ENCODE measurements at regions not wholly inside any gene's neighbourhood (a gene's known extent, or its start where the extent isn't known, plus 50 kb on each side); places are given as distances from the start of the nearest gene placed in this dataset.
A peak's percentile ranks its signal among the peaks of the same experiment; 100 is the strongest.

GRCh38 chr4:38366456-38366855 is 297.5 kb upstream of the KLF3 start:
- no peaks in the 10 kb centered on the region for H3K36me3 ChIP-seq
- H3K27me3 ChIP-seq: no peaks in the 10 kb centered on the region
- H3K4me1 ChIP-seq (ENCODE audit: low read depth): no peaks in the 10 kb centered on the region
- no peak overlapping the region for H3K4me3 ChIP-seq
- H3K27ac ChIP-seq: no peak overlapping the region
- peak; percentile 3 to 60 for DNase-seq (ENCODE audit: low read depth in 1 of 2, low spot score in 1 of 2)
- TF ChIP-seq, protein P1, sequence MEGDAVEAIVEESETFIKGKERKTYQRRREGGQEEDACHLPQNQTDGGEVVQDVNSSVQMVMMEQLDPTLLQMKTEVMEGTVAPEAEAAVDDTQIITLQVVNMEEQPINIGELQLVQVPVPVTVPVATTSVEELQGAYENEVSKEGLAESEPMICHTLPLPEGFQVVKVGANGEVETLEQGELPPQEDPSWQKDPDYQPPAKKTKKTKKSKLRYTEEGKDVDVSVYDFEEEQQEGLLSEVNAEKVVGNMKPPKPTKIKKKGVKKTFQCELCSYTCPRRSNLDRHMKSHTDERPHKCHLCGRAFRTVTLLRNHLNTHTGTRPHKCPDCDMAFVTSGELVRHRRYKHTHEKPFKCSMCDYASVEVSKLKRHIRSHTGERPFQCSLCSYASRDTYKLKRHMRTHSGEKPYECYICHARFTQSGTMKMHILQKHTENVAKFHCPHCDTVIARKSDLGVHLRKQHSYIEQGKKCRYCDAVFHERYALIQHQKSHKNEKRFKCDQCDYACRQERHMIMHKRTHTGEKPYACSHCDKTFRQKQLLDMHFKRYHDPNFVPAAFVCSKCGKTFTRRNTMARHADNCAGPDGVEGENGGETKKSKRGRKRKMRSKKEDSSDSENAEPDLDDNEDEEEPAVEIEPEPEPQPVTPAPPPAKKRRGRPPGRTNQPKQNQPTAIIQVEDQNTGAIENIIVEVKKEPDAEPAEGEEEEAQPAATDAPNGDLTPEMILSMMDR (IDR thresholded peaks at IDR 0.05; ENCODE audit: low read depth, low read length): no peak
- no peaks in the 10 kb centered on the region for H3K9me3 ChIP-seq (ENCODE audit: low read depth)

DNA sequence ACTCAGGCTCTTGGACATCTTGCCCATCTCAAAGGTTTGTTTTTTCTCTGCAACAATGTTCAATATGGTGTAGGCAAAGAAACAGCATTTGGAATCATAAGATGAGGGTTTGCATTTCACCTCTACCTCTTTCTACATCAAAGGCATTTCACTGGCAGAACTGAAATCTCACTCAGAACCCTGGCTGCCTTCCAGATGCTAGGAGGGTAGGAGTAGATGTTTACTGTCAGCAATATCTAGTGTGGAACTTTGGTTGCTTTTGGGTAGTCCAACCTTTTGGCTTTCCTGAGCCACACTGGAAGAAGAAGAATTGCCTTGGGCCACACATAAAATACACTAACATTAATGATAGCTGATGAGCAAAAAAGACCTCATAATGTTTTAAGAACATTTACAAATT is 297.0 kb upstream of the KLF3 start:
- H3K4me1 ChIP-seq (ENCODE audit: low read depth): no peaks in the 10 kb centered on the region
- DNase-seq (ENCODE audit: low read depth in 1 of 2, low spot score in 1 of 2): no peak

DNA sequence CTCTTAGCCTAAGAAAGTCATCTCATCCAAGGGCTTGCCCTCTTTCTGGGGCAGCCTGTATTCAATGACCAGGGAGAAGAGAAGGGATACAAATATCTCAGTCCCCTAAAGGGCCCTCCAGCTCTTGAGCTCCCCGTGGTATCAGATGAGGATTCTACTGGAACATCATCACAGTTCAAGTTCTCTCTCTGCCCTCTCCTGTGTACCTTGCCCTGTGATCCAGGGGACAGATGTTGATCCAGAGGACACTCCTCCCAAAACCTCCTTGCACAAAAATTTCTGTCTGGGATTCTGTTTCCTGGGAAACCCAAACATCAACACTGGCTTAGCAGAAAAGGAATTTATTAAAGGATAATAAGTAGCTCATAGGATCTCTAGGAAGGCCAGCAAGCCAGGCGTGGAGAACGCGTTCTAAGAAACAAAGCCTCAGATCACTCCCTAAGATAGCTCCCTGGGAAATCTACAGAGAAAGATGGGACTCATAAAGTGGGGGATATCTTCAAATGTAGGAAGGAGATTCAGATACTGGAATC is 296.3 kb upstream of the KLF3 start:
- no peak for DNase-seq (ENCODE audit: low read depth in 1 of 2, low spot score in 1 of 2)
- Histone ChIP-seq H3K9me3 (ENCODE audit: low read depth) (no peaks in the 10 kb centered on the region), H3K27ac (no peak overlapping the region), H3K27me3 (no peaks in the 10 kb centered on the region), H3K36me3 (no peaks in the 10 kb centered on the region), H3K4me1 (ENCODE audit: low read depth) (no peaks in the 10 kb centered on the region), H3K4me3 (no peak overlapping the region)
- TF ChIP-seq, protein P1 (IDR thresholded peaks at IDR 0.05; ENCODE audit: low read depth, low read length): no peak

More for the DNA sequence above, 297.0 kb upstream of the KLF3 start:
- TF ChIP-seq, protein P1 (IDR thresholded peaks at IDR 0.05; ENCODE audit: low read depth, low read length): no peak
- Histone ChIP-seq H3K27me3 (no peaks in the 10 kb centered on the region), H3K4me3 (no peak overlapping the region), H3K36me3 (no peaks in the 10 kb centered on the region), H3K9me3 (ENCODE audit: low read depth) (no peaks in the 10 kb centered on the region), H3K27ac (no peak overlapping the region)

- no peaks in the 10 kb centered on the region for H3K4me1 ChIP-seq (ENCODE audit: low read depth)
- DNase-seq (ENCODE audit: low read depth in 1 of 2, low spot score in 1 of 2): peak in 1 of 2 donors; percentile 78
- no peaks in the 10 kb centered on the region for H3K27me3 ChIP-seq
- TF ChIP-seq, protein P1 (IDR thresholded peaks at IDR 0.05; ENCODE audit: low read depth, low read length): no peak
- H3K4me3 ChIP-seq: no peak overlapping the region
- H3K36me3 ChIP-seq: no peaks in the 10 kb centered on the region
- no peaks in the 10 kb centered on the region for H3K9me3 ChIP-seq (ENCODE audit: low read depth)
- no peak overlapping the region for H3K27ac ChIP-seq
Observed at GRCh38 chr4:38368613-38369012, 295.4 kb upstream of the KLF3 start.

DNA sequence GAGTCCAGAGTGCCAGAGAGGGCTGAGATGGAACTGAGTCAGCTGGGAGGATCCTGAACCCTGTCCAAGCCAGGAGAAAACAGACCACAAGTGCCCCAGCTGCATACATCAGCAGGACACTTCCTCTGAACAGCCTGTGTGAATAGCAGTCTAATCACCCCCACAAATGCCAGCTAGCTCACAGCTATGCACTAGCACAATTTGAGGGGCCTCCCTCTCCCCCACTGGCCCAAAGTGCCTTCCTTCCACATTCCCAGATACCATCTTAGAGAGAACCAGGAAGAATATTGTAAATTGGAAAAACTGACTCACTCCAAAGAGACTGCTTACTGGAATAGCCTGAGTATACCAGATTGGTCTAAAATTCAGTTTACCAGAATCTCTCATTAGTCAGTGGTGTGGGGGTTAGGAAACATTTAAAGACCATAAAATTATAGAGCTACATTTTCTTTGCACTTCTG is 292.6 kb upstream of the KLF3 start:
- peak in 1 of 2 donors; percentile 68 for DNase-seq (ENCODE audit: low read depth in 1 of 2, low spot score in 1 of 2)
- no peaks in the 10 kb centered on the region for H3K4me1 ChIP-seq (ENCODE audit: low read depth)
- H3K4me3 ChIP-seq: no peak overlapping the region
- no peaks in the 10 kb centered on the region for H3K9me3 ChIP-seq (ENCODE audit: low read depth)
- H3K27me3 ChIP-seq: no peaks in the 10 kb centered on the region
- no peaks in the 10 kb centered on the region for H3K36me3 ChIP-seq
- TF ChIP-seq, protein P1 (IDR thresholded peaks at IDR 0.05; ENCODE audit: low read depth, low read length): no peak
- H3K27ac ChIP-seq: no peak overlapping the region
